ENCODE measurements at regions not wholly inside any gene's neighbourhood (a gene's known extent, or its start where the extent isn't known, plus 50 kb on each side); places are given as distances from the start of the nearest gene placed in this dataset.

GRCh38 chr12:11580125-11580751 lies 69.2 kb upstream of the ETV6 start:
- TF ChIP-seq EZH2 (IDR thresholded peaks at IDR 0.05; ENCODE audit: insufficient read depth, poor library complexity, severe bottlenecking) (no peak), EZH2phosphoT487 (IDR thresholded peaks at IDR 0.05; ENCODE audit: insufficient read depth, low read depth) (no peak)

Data from GM23248 (cell line).